ENCODE measurements at regions not wholly inside any gene's neighbourhood (a gene's known extent, or its start where the extent isn't known, plus 50 kb on each side); places are given as distances from the start of the nearest gene placed in this dataset.

- dilution Hi-C loops (cut with MboI; ENCODE audit: extremely low pct_ligation_motif_present, low sequenced_read_pairs): no loop called here
- POLR2A ChIA-PET: no interaction called here
- no TSS peak for BruUV-seq (replicated peaks)
Measured at GRCh38 chr14:99339551-99339950, 67.6 kb upstream of the BCL11B start.

More at GRCh38 chr14:99339551-99339950, 67.6 kb upstream of the BCL11B start:
- DNase-seq (ENCODE audit: low read depth, low spot score): no peak
- H3K36me3 ChIP-seq (ENCODE audit: control insufficient read depth in 2 of 2, extremely low read depth in 1 of 2, insufficient read depth in 2 of 2, low read length in 2 of 2): no peaks in the 10 kb centered on the region
- H3K9me3 ChIP-seq (replicated peaks; ENCODE audit: control insufficient read depth, insufficient read depth, low read length): no peaks in the 10 kb centered on the region
- TF ChIP-seq MAX (IDR thresholded peaks at IDR 0.05; ENCODE audit: insufficient read depth, insufficient read length) (no peak), EZH2 (IDR thresholded peaks at IDR 0.05; ENCODE audit: borderline replicate concordance, low read depth, low read length, severe bottlenecking) (no peak), POLR2AphosphoS5 (IDR thresholded peaks at IDR 0.05; ENCODE audit: insufficient read depth, low read depth, low read length) (no peak), FOS (IDR thresholded peaks at IDR 0.05; ENCODE audit: borderline replicate concordance, insufficient read depth, low read length) (no peak), POLR2A (IDR thresholded peaks at IDR 0.05; ENCODE audit: low read depth, low read length) (no peak), GATA2 (IDR thresholded peaks at IDR 0.05; ENCODE audit: insufficient read depth, insufficient read length, low read depth, low read length) (no peak), CTCF (IDR thresholded peaks at IDR 0.05; ENCODE audit: extremely low read depth in 1 of 2, insufficient read depth in 1 of 2, low read depth in 1 of 2, low read length in 2 of 2) (no peak), MYC (IDR thresholded peaks at IDR 0.05; ENCODE audit: low read depth, low read length) (no peak), JUN (IDR thresholded peaks at IDR 0.05; ENCODE audit: borderline replicate concordance, insufficient read depth, insufficient read length, low read depth) (no peak)
- no peak overlapping the region for H3K27ac ChIP-seq (ENCODE audit: insufficient read depth, low read depth, low read length)
- H4K20me1 ChIP-seq (replicated peaks; ENCODE audit: control insufficient read depth, extremely low read depth, insufficient read depth, low read length): no peaks in the 10 kb centered on the region
- H3K79me2 ChIP-seq (ENCODE audit: control insufficient read depth, insufficient read depth, low read length): no peaks in the 10 kb centered on the region
- H3K9ac ChIP-seq (replicated peaks; ENCODE audit: extremely low read depth, insufficient read depth, low read length): no peak overlapping the region
- H3K4me3 ChIP-seq (replicated peaks in 1 of 3; ENCODE audit: insufficient read depth in 1 of 3, low read depth in 1 of 3, low read length in 3 of 3): no peak overlapping the region
- no peak overlapping the region for H3K4me2 ChIP-seq (ENCODE audit: insufficient read depth, low read length)
- no peaks in the 10 kb centered on the region for H3K4me1 ChIP-seq (ENCODE audit: control insufficient read depth, extremely low read depth, insufficient read depth, low read length)
- H3K27me3 ChIP-seq (ENCODE audit: control insufficient read depth in 2 of 2, insufficient read depth in 2 of 2, low read length in 2 of 2): no peaks in the 10 kb centered on the region
- no peaks in the 10 kb centered on the region for H3K9me1 ChIP-seq (replicated peaks; ENCODE audit: control insufficient read depth, extremely low read depth, insufficient read depth, low read length)
- no peak for FAIRE-seq
- CTCF ChIA-PET: interaction anchor here (1.0 kb wide), 1 partner anchor 20 kb away, joined by 4 read pairs; no protein-coding TSS in a partner anchor
- no peak overlapping the region for H2AFZ ChIP-seq (ENCODE audit: low read depth, low read length)
- intact Hi-C loops (cut with micrococcal nuclease): no loop called here
